Stomach (tissue), 4 donors: ENCODE measurements at regions not wholly inside any gene's neighbourhood (a gene's known extent, or its start where the extent isn't known, plus 50 kb on each side); places are given as distances from the start of the nearest gene placed in this dataset.

ENCODE experiments used
- CTCF ChIP-seq, 7 experiments: fragments of 450-650 bp in 4 of 7; fragments of 200-600 bp in 3 of 7; sonication (generic) in 3 of 7; IDR thresholded peaks; one replicate each; pipeline ENCODE4 v1.5.1; 2016 to 2019; ENCODE audit warnings: antibody characterized with exemption in 7 of 7, control low read depth in 2 of 7, mild to moderate bottlenecking in 1 of 7
- EP300 ChIP-seq: sonication (generic); formaldehyde crosslinking; IDR thresholded peaks from one replicate; pipeline ENCODE4 v1.6.1; 2017; ENCODE audit warnings: antibody characterized with exemption
- POLR2A ChIP-seq, 4 donors: fragments of 450-650 bp; IDR thresholded peaks; one replicate each; pipeline ENCODE4 v1.6.1; 2016; ENCODE audit warnings: antibody characterized with exemption in 4 of 4, control low read depth in 2 of 4, mild to moderate bottlenecking in 1 of 4, moderate library complexity in 1 of 4
- POLR2AphosphoS5 ChIP-seq, 3 donors: sonication (generic); formaldehyde crosslinking; IDR thresholded peaks; one replicate each; pipeline ENCODE4 v1.6.1; 2016; ENCODE audit warnings: antibody characterized with exemption in 3 of 3

- no peak for TF ChIP-seq CTCF (IDR thresholded peaks at IDR 0.05)
- TF ChIP-seq POLR2A (IDR thresholded peaks at IDR 0.05): no peak
- TF ChIP-seq POLR2AphosphoS5 (IDR thresholded peaks at IDR 0.05): no peak
- TF ChIP-seq EP300: no peak
These were observed 479.6 kb upstream of the EPHA6 start for GRCh38 chr3:96334779-96335178.
